ENCODE measurements at regions not wholly inside any gene's neighbourhood (a gene's known extent, or its start where the extent isn't known, plus 50 kb on each side); places are given as distances from the start of the nearest gene placed in this dataset.

DNA sequence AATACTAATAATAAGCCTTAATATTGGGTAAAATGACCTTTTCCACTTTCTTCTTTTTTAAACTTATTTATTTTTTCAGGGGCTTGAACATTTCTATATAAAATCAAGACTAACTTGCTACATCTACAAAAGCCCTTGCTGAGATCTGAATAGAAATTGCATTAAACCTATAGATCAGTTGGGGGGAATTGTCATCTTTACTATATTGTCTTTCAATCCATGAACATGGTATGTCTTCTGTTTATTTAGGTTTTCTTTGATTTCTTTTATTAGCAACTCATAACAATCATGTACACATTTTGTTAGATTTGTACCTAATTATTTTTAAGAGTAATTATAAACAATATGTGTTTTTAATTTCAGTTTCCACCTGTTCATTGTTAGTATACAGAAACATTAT is 96.4 kb upstream of the SLC22A23 start:
- no peak for DNase-seq
- no peaks in the 10 kb centered on the region for H3F3A ChIP-seq (replicated peaks; ENCODE audit: insufficient read depth)
- H4K20me1 ChIP-seq (ENCODE audit: insufficient read depth): no peaks in the 10 kb centered on the region
- no peaks in the 10 kb centered on the region for H3K9me2 ChIP-seq
- ChIA-PET CTCF (no interaction called here), POLR2A (no interaction called here)
- H3K4me2 ChIP-seq: no peak overlapping the region
- H3K9ac ChIP-seq: no peak overlapping the region
- H3K79me2 ChIP-seq (ENCODE audit: insufficient read depth): no peaks in the 10 kb centered on the region
- H3K4me3 ChIP-seq (ENCODE audit: low read depth in 2 of 2, low read length in 1 of 2): no peak overlapping the region
- H3K27ac ChIP-seq (ENCODE audit: low read depth in 2 of 2, low read length in 1 of 2): no peak overlapping the region
- no peaks in the 10 kb centered on the region for H3K9me3 ChIP-seq
- no peaks in the 10 kb centered on the region for H3K4me1 ChIP-seq (ENCODE audit: control insufficient read depth in 1 of 2, insufficient read depth in 2 of 2, low read depth in 1 of 2, low read length in 1 of 2)
- no peak overlapping the region for H2AFZ ChIP-seq (ENCODE audit: low read depth)
- no peaks in the 10 kb centered on the region; the same call in 1 of the 2 replicates for H3K27me3 ChIP-seq (ENCODE audit: insufficient read depth)
- TF ChIP-seq POLR2AphosphoS5 (IDR thresholded peaks at IDR 0.05; ENCODE audit: low read depth, low read length) (no peak), MXI1 (IDR thresholded peaks at IDR 0.05; ENCODE audit: low read depth, low read length) (no peak), CHD2 (IDR thresholded peaks at IDR 0.05; ENCODE audit: low read length, partially characterized antibody) (no peak), YY1 (IDR thresholded peaks at IDR 0.05; ENCODE audit: low read depth) (no peak), ELF1 (IDR thresholded peaks at IDR 0.05) (no peak), NFIC (IDR thresholded peaks at IDR 0.05; ENCODE audit: borderline replicate concordance) (no peak), FOXM1 (IDR thresholded peaks at IDR 0.05; ENCODE audit: low read depth) (no peak), EP300 (IDR thresholded peaks at IDR 0.05; ENCODE audit: borderline replicate concordance in 1 of 2, low read depth in 1 of 2, low read length in 1 of 2) (no peak), RCOR1 (IDR thresholded peaks at IDR 0.05; ENCODE audit: low read length) (no peak), GATA2 (CRISPR knock-in tag; IDR thresholded peaks at IDR 0.05) (no peak), JUND (IDR thresholded peaks at IDR 0.05) (no peak), RAD21 (IDR thresholded peaks at IDR 0.05; ENCODE audit: low read length) (no peak), TCF12 (IDR thresholded peaks at IDR 0.05) (no peak), TEAD4 (IDR thresholded peaks at IDR 0.05; ENCODE audit: borderline replicate concordance, insufficient read depth) (no peak), EZH2phosphoT487 (IDR thresholded peaks at IDR 0.05; ENCODE audit: borderline replicate concordance, low read depth) (no peak)
- TF ChIP-seq, protein P1, sequence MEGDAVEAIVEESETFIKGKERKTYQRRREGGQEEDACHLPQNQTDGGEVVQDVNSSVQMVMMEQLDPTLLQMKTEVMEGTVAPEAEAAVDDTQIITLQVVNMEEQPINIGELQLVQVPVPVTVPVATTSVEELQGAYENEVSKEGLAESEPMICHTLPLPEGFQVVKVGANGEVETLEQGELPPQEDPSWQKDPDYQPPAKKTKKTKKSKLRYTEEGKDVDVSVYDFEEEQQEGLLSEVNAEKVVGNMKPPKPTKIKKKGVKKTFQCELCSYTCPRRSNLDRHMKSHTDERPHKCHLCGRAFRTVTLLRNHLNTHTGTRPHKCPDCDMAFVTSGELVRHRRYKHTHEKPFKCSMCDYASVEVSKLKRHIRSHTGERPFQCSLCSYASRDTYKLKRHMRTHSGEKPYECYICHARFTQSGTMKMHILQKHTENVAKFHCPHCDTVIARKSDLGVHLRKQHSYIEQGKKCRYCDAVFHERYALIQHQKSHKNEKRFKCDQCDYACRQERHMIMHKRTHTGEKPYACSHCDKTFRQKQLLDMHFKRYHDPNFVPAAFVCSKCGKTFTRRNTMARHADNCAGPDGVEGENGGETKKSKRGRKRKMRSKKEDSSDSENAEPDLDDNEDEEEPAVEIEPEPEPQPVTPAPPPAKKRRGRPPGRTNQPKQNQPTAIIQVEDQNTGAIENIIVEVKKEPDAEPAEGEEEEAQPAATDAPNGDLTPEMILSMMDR (IDR thresholded peaks at IDR 0.05): no peak
- TF ChIP-seq, protein P2, sequence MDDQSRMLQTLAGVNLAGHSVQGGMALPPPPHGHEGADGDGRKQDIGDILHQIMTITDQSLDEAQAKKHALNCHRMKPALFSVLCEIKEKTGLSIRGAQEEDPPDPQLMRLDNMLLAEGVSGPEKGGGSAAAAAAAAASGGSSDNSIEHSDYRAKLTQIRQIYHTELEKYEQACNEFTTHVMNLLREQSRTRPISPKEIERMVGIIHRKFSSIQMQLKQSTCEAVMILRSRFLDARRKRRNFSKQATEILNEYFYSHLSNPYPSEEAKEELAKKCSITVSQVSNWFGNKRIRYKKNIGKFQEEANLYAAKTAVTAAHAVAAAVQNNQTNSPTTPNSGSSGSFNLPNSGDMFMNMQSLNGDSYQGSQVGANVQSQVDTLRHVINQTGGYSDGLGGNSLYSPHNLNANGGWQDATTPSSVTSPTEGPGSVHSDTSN (IDR thresholded peaks at IDR 0.05): no peak
- no peaks in the 10 kb centered on the region for H3K36me3 ChIP-seq (replicated peaks in 1 of 2; ENCODE audit: control insufficient read depth in 1 of 2, insufficient read depth in 2 of 2, low read length in 1 of 2)

DNA sequence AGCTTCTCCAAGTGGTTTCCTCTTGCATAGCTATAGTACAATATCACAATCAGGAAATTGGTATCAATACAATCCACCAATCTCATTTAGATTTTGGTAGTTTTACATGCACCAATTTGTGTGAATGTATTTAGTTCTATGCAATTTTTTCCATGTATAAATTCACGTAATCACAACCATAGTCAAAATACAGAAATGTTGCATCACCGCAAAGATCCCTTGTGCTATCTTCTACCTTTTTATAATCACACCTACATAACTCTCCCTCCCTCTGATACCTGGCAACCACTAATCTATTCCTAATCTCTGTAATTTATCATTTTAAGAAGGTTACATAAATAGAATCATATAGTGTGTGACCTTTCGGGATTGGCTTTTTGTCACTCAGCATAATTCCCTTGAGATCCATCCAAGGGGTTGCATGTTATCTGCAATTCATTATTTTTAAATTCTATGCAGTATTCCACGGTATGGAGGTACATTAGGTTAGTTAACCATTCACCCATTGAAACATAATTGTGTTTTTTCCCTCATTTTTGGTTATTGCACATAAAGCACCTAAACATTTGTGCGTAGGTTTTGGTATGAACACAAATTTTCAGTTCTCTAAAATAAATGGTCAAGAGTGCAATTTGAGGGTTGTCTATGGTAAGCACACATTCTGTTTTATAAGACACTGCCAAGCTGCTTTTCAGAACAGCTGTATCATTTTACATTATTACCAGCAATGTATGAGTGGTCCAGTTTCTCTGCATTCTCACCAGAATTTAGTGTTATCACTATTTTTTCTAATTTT is 95.1 kb upstream of the SLC22A23 start:
- H3F3A ChIP-seq (replicated peaks; ENCODE audit: insufficient read depth): no peaks in the 10 kb centered on the region
- no peak overlapping the region for H3K4me3 ChIP-seq (ENCODE audit: low read depth in 2 of 2, low read length in 1 of 2)
- H3K9ac ChIP-seq: no peak overlapping the region
- no peaks in the 10 kb centered on the region for H4K20me1 ChIP-seq (ENCODE audit: insufficient read depth)
- no peak overlapping the region for H3K27ac ChIP-seq (ENCODE audit: low read depth in 2 of 2, low read length in 1 of 2)
- no peaks in the 10 kb centered on the region for H3K9me3 ChIP-seq
- WGBS (ENCODE audit: low lambda C conversion rate): 29% methylated on average over 5 of the region's 5 CpGs
- no peak overlapping the region for H2AFZ ChIP-seq (ENCODE audit: low read depth)
- H3K4me1 ChIP-seq (ENCODE audit: control insufficient read depth in 1 of 2, insufficient read depth in 2 of 2, low read depth in 1 of 2, low read length in 1 of 2): no peaks in the 10 kb centered on the region
- ChIA-PET POLR2A (no interaction called here), CTCF (no interaction called here)
- no peaks in the 10 kb centered on the region for H3K79me2 ChIP-seq (ENCODE audit: insufficient read depth)
- no peak for DNase-seq
- H3K9me2 ChIP-seq: no peaks in the 10 kb centered on the region
- H3K27me3 ChIP-seq (ENCODE audit: insufficient read depth): no peaks in the 10 kb centered on the region; the same call in 1 of the 2 replicates
- H3K36me3 ChIP-seq (replicated peaks in 1 of 2; ENCODE audit: control insufficient read depth in 1 of 2, insufficient read depth in 2 of 2, low read length in 1 of 2): no peaks in the 10 kb centered on the region
- no peak overlapping the region for H3K4me2 ChIP-seq
- TF ChIP-seq FOXM1 (IDR thresholded peaks at IDR 0.05; ENCODE audit: low read depth): no peak
- TF ChIP-seq NFIC (IDR thresholded peaks at IDR 0.05; ENCODE audit: borderline replicate concordance): no peak
- no peak for TF ChIP-seq GABPA (IDR thresholded peaks at IDR 0.05; ENCODE audit: low read depth)
- no peak for TF ChIP-seq RFX5 (IDR thresholded peaks at IDR 0.05; ENCODE audit: low read length)
- no peak for TF ChIP-seq EP300 (IDR thresholded peaks at IDR 0.05; ENCODE audit: borderline replicate concordance in 1 of 2, low read depth in 1 of 2, low read length in 1 of 2)
- no peak for TF ChIP-seq NRF1 (IDR thresholded peaks at IDR 0.05; ENCODE audit: low read depth, low read length)
- TF ChIP-seq FOSL2 (IDR thresholded peaks at IDR 0.05; ENCODE audit: borderline replicate concordance, low read depth): no peak
- TF ChIP-seq RAD21 (IDR thresholded peaks at IDR 0.05; ENCODE audit: low read length): no peak
- TF ChIP-seq EZH2phosphoT487 (IDR thresholded peaks at IDR 0.05; ENCODE audit: borderline replicate concordance, low read depth): no peak
- no peak for TF ChIP-seq ELF1 (IDR thresholded peaks at IDR 0.05)
- no peak for TF ChIP-seq TCF12 (IDR thresholded peaks at IDR 0.05)
- no peak for TF ChIP-seq CHD2 (IDR thresholded peaks at IDR 0.05; ENCODE audit: low read length, partially characterized antibody)
- TF ChIP-seq, protein P2 (IDR thresholded peaks at IDR 0.05): no peak
- TF ChIP-seq TEAD4 (IDR thresholded peaks at IDR 0.05; ENCODE audit: borderline replicate concordance, insufficient read depth): no peak
- no peak for TF ChIP-seq RXRA (IDR thresholded peaks at IDR 0.05; ENCODE audit: borderline replicate concordance, low read depth)
- no peak for TF ChIP-seq MXI1 (IDR thresholded peaks at IDR 0.05; ENCODE audit: low read depth, low read length)
- no peak for TF ChIP-seq TAF1 (IDR thresholded peaks at IDR 0.05; ENCODE audit: borderline replicate concordance, low read depth, low read length)

All from SK-N-SH (cell line).